DMS114 treated with DMSO at 0.1 percent for 48 hours (cell line): ENCODE measurements at regions not wholly inside any gene's neighbourhood (a gene's known extent, or its start where the extent isn't known, plus 50 kb on each side); places are given as distances from the start of the nearest gene placed in this dataset.

Source experiments
- DNase-seq: peaks from one replicate; lab custom pipeline; 2025; ENCODE audit not compliant: unreplicated experiment; lab: John Stamatoyannopoulos, UW

- DNase-seq: no peak
Observed at GRCh38 chr22:22996511-22997261, 73.6 kb upstream of the GNAZ start.

GRCh38 chr22:22997262-22997898, 72.9 kb upstream of the GNAZ start:
- no peak for DNase-seq

GRCh38 chr22:22997988-22998387, 72.3 kb upstream of the GNAZ start:
- no peak for DNase-seq

- no peak for DNase-seq
Observed at GRCh38 chr22:22999523-22999922, 70.8 kb upstream of the GNAZ start.

DNA sequence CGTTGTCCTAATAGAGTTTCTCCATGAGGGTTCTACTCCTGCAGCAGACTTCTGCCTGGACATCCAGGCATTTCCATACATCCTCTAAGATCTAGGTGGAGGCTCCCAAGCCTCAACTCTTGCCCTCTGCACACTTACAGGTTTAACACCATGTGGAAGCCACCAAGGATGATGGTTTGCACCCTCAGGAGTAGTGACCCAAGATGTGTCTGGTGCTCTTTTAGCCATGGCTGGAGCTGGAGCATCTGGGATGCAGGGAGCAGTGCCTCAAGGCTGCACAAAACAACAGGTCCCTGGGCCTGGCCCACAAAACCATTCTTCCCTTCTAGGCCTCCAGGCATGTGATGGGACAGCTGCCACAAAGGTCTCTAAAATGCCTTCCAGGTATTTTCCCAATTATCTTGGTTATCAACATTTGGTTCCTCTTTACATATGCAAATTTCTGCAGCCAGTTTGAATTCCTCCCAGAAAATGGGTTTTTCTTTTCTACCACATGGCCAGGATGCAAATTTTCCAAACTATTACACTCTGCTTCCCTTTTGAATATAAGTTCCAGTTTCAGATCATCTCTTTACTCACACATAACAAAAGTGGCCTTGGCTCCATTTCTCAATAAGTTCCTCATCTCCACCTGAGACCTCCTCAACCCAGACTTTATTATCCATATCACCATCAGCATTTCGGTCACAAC, 69.5 kb upstream of the GNAZ start:
- no peak for DNase-seq

GRCh38 chr22:23001463-23001862, 68.9 kb upstream of the GNAZ start:
- DNase-seq: no peak

DNA sequence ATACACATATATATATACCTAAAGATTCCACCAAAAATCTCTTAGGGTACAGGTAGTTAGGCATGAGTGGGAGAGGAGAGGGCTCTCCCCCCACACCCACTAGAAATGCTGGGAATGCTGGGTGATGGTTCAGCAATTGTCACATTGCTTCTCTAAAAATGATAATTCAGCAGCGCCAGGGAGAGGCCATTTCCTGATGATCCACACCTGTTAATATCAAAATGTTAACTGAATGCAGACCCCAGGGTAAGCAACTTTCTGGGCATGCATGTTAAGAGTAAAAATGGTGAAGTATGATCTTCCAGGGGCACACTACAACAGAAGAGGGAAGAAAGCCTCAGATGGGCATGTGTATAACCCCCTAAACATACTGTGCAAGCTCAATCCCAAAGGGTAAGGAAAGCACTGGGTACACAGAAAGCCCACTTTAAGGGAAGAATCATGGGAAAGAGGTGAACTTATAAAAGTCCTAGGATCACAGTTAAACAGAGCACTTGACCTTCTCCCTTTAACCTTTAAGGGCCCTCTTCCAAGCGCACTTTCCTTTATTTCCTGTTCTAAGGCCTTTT, 67.6 kb upstream of the GNAZ start:
- no peak for DNase-seq

DNA sequence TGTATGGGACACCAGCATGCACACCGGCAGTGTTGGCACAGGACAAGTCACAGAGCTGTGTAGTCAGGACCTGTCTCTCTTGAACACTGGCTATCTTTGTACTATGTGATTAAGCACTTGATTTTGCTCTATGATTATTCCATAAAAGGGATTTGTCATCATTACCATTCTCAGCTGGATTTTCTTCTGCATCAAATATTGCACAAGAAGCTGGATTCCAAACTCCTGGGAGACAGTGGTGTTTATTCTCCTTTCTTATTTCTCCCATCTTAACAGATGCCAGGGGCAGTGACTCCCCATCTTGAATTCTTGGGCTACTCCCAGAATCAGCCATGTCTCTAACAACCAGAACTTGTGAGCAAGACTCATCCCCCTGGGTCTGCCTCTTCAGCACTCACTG, 62.5 kb upstream of the GNAZ start:
- no peak for DNase-seq

- no peak for DNase-seq
Observed at GRCh38 chr22:23008896-23009295, 61.4 kb upstream of the GNAZ start.
